ENCODE measurements at regions not wholly inside any gene's neighbourhood (a gene's known extent, or its start where the extent isn't known, plus 50 kb on each side); places are given as distances from the start of the nearest gene placed in this dataset.

DNA sequence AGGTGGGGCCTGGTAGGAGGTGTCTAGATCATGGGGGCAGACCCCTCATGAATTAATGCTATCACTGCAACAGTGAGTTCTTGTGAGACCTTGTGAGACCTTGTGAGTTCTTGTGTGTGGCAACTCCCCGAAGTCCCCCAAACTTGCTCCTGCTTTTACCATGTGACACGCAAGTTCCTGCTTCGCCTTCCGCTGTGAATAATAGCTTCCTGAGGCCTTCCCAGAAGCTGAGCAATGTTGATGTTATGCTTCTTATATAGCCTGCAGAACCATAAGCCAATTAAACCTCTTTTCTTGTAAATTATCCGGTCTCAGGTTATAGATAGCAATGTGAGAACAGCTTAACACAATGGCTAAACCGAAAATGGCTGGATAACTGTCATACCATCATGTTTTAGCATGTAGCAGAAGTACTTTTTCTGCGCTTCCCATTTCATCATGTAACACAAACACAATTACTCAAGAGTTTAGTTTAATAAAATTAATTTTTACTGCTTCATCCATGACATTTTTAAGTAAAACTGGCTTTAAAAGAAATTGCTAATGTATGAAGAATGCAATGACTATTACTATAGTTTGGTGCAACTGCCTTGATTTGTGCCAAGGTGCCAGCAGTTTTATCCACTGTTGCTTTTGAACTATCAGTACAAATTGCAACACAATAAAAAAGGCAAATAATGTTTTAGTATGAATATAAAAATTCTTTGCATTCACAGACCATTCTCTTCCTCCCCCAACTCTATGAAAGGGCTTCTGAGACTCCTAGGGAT is 87.7 kb upstream of the TMEM168 start:
- DNase-seq: no peak

GRCh38 chr7:112876877-112877276 is 86.7 kb upstream of the TMEM168 start:
- DNase-seq: no peak

- DNase-seq: no peak
Observed at GRCh38 chr7:112874909-112875308, 84.7 kb upstream of the TMEM168 start.

GRCh38 chr7:112873831-112874553 is 83.8 kb upstream of the TMEM168 start:
- no peak for DNase-seq

- DNase-seq: peak; percentile 9
Observed at GRCh38 chr7:112869111-112869774, 79.0 kb upstream of the TMEM168 start.

DNA sequence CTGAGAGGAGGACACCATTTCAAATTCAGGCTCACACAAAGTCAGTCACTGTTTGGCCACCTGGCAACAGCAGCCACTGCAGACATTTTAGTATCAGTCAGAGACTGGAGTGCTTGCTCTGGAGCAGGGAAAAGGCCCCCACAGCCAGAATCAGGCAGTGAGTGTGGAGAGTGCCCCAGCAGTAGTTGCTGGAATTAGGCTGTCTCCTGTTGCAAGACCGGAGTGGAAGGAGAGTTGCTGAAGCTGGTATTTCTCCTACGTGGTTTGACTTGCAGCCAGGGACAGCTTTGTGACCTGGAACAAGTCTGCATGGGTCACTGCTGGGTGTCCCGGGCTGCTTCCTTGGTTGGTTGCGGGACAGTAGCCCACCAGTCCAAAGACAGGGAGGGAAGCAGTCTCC is 78.4 kb upstream of the TMEM168 start:
- no peak for DNase-seq

- DNase-seq: no peak
Observed at GRCh38 chr7:112866424-112866823, 76.2 kb upstream of the TMEM168 start.

- no peak for DNase-seq
Observed at GRCh38 chr7:112864380-112864779, 74.2 kb upstream of the TMEM168 start.

GRCh38 chr7:112858838-112859237 is 68.6 kb upstream of the TMEM168 start:
- no peak for DNase-seq

- no peak for DNase-seq
Observed at GRCh38 chr7:112855227-112855626, 65.0 kb upstream of the TMEM168 start.

DNA sequence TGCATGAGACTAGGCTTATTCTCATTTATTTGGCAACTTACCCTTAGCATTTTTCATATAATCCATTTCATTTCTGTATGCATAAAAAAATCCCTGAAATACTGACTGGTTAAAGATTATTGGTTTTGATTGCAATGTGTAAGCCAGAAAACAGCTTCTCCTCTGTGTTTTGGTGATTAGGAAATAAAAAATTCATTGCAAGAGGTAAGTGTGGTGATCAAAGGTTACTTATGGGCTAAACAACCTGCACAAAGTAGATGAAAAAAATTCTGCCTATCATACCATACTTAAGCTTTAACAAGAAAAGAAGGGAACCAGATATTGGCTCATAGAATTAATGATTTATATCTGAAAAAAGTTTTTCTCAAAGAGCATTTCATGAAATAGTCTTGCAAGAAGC is 64.0 kb upstream of the TMEM168 start:
- no peak for DNase-seq

GRCh38 chr7:112853422-112853821 is 63.2 kb upstream of the TMEM168 start:
- DNase-seq: no peak

DNA sequence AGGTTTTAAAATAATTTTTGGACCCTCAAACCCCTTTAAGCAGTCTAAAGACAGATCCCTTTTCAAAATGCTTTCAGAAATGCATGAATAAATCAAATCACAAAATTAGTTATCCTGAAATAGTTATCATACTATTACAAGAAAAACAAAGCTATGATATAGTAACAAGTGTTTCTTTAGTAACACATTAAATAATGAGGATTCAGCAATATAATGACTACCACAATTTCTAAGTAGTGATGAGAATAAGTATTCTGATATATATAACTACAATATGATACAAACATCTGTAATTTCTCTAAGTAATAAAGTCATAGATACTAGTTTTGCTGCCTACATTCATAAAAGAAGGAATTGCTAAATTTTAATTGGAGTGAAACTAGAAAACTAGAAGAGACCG is 53.0 kb upstream of the TMEM168 start:
- DNase-seq: no peak
